ENCODE measurements at regions not wholly inside any gene's neighbourhood (a gene's known extent, or its start where the extent isn't known, plus 50 kb on each side); places are given as distances from the start of the nearest gene placed in this dataset.

- Mint-ChIP-seq H3K27me3 (ENCODE audit: low read depth) (no peaks in the 10 kb centered on the region), H3K9me3 (no peaks in the 10 kb centered on the region), H3K36me3 (no peaks in the 10 kb centered on the region), H3K4me1 (no peaks in the 10 kb centered on the region), H3K4me3 (no peak overlapping the region), H3K27ac (no peak overlapping the region)
- no peak for DNase-seq (ENCODE audit: low spot score in 2 of 2, unreplicated experiment in 2 of 2)
- no peak for TF ChIP-seq CTCF (IDR thresholded peaks at IDR 0.05; ENCODE audit: unreplicated experiment)
Measured at GRCh38 chr18:54035927-54036326, 188.5 kb downstream of the MBD2 start.

- Mint-ChIP-seq H3K4me3 (no peak overlapping the region), H3K27ac (no peak overlapping the region), H3K27me3 (ENCODE audit: low read depth) (no peaks in the 10 kb centered on the region), H3K4me1 (no peaks in the 10 kb centered on the region), H3K9me3 (no peaks in the 10 kb centered on the region), H3K36me3 (no peaks in the 10 kb centered on the region)
- no peak for DNase-seq (ENCODE audit: low spot score in 2 of 2, unreplicated experiment in 2 of 2)
- no peak for TF ChIP-seq CTCF (IDR thresholded peaks at IDR 0.05; ENCODE audit: unreplicated experiment)
Measured at GRCh38 chr18:54033052-54033451, 191.4 kb downstream of the MBD2 start.

- DNase-seq (ENCODE audit: low spot score in 2 of 2, unreplicated experiment in 2 of 2): no peak
- no peaks in the 10 kb centered on the region for H3K9me3 Mint-ChIP-seq
Measured at GRCh38 chr18:54032412-54032811, 192.1 kb downstream of the MBD2 start.

GRCh38 chr18:54031243-54031642 is 193.2 kb downstream of the MBD2 start:
- H3K27me3 Mint-ChIP-seq (ENCODE audit: low read depth): no peaks in the 10 kb centered on the region
- no peaks in the 10 kb centered on the region for H3K9me3 Mint-ChIP-seq
- no peak overlapping the region for H3K4me3 Mint-ChIP-seq
- no peak overlapping the region for H3K27ac Mint-ChIP-seq
- TF ChIP-seq CTCF (IDR thresholded peaks at IDR 0.05; ENCODE audit: unreplicated experiment): no peak
- H3K36me3 Mint-ChIP-seq: no peaks in the 10 kb centered on the region
- H3K4me1 Mint-ChIP-seq: no peaks in the 10 kb centered on the region
- DNase-seq (ENCODE audit: low spot score in 2 of 2, unreplicated experiment in 2 of 2): no peak

More at GRCh38 chr18:54032412-54032811, 192.1 kb downstream of the MBD2 start:
- TF ChIP-seq CTCF (IDR thresholded peaks at IDR 0.05; ENCODE audit: unreplicated experiment): no peak
- H3K4me3 Mint-ChIP-seq: no peak overlapping the region
- no peaks in the 10 kb centered on the region for H3K4me1 Mint-ChIP-seq
- H3K27ac Mint-ChIP-seq: no peak overlapping the region
- H3K27me3 Mint-ChIP-seq (ENCODE audit: low read depth): no peaks in the 10 kb centered on the region
- no peaks in the 10 kb centered on the region for H3K36me3 Mint-ChIP-seq

- TF ChIP-seq CTCF (IDR thresholded peaks at IDR 0.05; ENCODE audit: unreplicated experiment): no peak
Measured at GRCh38 chr18:54030434-54030833, 194.0 kb downstream of the MBD2 start.

GRCh38 chr18:54023471-54023870 is 201.0 kb downstream of the MBD2 start:
- H3K9me3 Mint-ChIP-seq: no peaks in the 10 kb centered on the region
- DNase-seq (ENCODE audit: low spot score in 2 of 2, unreplicated experiment in 2 of 2): no peak

More at GRCh38 chr18:54030434-54030833, 194.0 kb downstream of the MBD2 start:
- DNase-seq (ENCODE audit: low spot score in 2 of 2, unreplicated experiment in 2 of 2): no peak
- no peaks in the 10 kb centered on the region for H3K9me3 Mint-ChIP-seq
- no peak overlapping the region for H3K27ac Mint-ChIP-seq
- H3K27me3 Mint-ChIP-seq (ENCODE audit: low read depth): no peaks in the 10 kb centered on the region
- no peaks in the 10 kb centered on the region for H3K4me1 Mint-ChIP-seq
- no peaks in the 10 kb centered on the region for H3K36me3 Mint-ChIP-seq
- H3K4me3 Mint-ChIP-seq: no peak overlapping the region

More at GRCh38 chr18:54023471-54023870, 201.0 kb downstream of the MBD2 start:
- no peak overlapping the region for H3K4me3 Mint-ChIP-seq
- no peaks in the 10 kb centered on the region for H3K27me3 Mint-ChIP-seq (ENCODE audit: low read depth)
- H3K36me3 Mint-ChIP-seq: no peaks in the 10 kb centered on the region
- no peak overlapping the region for H3K27ac Mint-ChIP-seq
- no peak for TF ChIP-seq CTCF (IDR thresholded peaks at IDR 0.05; ENCODE audit: unreplicated experiment)
- H3K4me1 Mint-ChIP-seq: no peaks in the 10 kb centered on the region

All from mesothelial cell of epicardium (in vitro differentiated cells).